Ramos (cell line): ENCODE measurements at regions not wholly inside any gene's neighbourhood (a gene's known extent, or its start where the extent isn't known, plus 50 kb on each side); places are given as distances from the start of the nearest gene placed in this dataset.

Experiments
- in situ Hi-C: fragments of 300-500 bp; cut with MboI; formaldehyde crosslinking; loops from one replicate; pipeline ENCODE4 v1.14.3; 2022; ENCODE audit warnings: low sequenced_read_pairs; ENCODE audit not compliant: unreplicated experiment

DNA sequence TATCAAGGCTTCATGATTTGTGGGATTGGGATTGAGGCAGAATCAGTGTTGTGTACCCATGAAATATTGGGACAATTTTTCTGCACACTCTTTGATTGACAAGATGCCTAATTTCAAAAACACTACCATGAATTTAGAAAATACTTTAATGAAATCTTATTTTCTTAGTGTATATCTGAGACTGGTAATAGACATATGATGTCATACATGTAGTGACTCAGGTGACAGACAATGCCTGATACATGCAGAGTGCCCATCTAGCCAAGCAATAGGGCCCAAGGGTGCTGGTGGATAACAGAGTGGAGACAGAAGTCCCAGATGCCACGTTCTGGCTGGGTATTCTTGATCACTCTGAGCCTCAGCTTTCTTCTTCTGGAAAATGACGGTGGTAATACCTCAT, 279.6 kb upstream of the ARID1B start:
- in situ Hi-C loops = no loop called here

DNA sequence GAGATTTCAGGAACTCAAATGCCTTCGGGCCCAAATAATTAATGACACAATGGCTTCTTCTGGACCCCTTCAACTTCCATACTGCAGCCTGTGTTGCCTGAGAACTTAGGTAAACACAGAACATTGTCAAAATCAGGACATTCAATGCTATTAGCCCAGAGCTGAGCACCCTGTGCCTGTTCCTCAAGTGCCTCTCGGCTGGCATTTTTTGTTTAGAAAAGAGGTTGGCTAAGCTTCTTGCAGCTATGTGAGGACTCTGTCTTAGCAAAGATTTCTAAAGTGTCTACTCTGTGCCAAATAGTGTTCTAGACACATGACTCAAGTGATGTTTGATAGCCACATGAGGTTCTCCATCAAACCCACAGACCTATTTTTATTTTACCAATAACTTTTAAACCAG, 289.3 kb upstream of the ARID1B start:
- in situ Hi-C loops = no loop called here

DNA sequence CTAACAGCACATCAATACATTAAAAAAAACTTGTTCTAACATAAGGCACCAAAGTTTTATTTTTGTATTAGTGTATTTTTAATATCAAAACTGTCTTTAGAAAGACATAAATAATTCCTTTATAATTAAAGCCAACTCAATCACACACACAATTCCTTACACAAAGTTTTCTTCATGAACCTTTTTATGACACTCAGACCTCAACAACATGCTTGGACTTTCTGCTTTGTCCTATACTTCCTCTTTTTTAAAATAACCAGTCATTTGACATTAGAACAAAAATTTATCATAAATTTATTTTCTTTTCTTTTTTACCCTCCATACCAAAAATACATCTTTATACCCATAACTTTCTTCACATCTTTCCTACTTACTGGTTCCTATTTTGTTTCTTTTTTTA, 292.0 kb upstream of the ARID1B start:
- in situ Hi-C loops = no loop called here

DNA sequence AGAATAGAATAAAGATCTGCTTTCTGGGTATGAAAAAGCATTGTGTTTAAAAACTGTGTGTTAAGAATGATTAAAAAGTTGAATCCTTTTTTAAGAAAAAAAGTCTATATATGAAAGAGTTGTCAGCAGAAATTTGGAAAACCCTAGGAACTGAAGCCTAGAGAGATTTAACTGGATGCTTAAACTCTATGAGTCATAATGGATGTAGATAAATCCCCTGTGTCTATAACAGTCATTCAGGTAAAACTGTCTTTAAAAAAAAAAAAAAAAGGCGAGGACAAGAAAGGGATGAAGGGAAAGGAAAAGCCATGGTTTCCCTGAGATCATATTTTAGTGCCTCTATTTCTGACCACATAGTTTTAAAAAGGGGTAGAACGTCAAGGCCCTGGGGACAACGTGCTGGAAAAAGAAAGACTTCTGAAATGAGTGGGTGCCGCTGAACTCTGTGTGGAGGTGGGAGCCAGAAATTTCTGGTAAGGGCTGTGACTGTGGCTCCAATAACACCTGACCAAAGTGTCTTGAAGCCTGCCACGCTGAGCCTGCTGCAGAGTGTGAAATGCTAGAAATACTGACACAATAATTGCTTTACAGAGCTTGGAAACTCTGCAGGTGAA, 302.6 kb upstream of the ARID1B start:
- in situ Hi-C loops = no loop called here

DNA sequence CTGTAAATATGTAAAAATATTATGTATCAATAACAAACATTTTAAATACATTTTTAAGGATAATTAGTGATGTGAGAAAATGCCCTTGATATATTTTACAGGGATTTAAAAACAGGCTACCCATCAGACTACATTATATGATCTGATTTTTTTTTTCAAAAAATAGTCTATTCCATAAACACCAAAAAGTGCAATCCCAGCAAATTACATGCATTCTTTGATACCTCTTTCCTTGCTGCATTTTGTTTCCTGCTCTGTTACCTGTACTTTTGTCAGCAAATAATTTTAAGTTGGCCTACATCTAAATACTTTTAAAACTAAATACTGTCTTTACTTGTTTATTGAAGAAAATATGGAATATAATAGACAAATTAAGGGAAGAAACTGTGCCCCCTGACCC, 306.2 kb upstream of the ARID1B start:
- in situ Hi-C loops = no loop called here

DNA sequence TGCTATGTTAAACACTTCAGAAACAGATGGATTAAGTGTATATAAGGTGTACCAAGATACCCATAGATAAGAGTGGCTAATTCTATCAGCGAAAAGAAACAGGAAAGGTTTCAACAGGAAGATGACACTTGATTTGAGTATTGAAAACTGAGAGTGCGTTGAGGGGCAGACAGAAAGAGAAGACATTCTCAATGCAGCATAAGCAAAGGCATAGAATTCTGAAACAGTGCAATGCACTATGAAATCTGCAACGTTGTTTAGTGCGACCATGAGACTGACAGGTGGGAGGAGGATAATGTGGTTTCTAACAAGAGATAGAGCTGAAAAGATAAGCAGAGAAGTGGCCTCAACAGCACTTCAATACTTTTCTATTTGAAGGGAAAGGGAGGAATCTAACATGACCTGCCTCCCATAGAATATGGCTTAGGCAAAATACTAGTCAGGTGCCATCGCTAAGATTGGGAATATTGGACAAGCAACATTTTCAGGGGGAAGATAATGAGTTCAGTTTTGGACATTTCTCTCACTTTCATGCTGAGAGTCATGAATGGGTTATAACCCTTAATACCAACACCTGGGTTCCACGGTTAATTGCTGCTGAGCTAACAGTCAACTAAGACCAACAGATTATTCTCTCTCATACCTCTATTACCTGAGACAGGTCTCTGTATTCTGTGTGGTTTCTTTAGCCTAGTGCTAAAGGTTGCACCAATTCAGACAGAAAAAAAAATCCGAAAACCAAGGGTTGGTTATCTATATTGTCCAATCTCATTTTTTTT, 312.9 kb upstream of the ARID1B start:
- in situ Hi-C loops = no loop called here

DNA sequence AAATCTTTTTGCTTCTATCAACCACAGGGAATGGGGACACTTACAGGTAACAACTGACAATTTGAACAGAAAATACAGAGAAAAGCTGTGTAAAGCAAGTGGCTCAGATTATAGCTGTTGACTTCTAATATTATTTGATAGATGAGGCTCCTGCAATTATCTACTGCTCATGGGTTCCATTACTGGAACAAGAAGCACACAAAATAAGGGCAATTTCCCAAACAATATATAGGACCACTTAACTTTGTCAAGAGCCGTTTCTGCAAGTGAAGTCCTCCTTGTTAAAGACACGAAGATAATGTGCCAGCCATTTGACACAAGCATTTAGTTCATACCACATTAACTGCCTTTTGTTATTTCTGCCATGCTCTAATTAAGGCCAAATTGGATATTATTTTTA, 315.5 kb upstream of the ARID1B start:
- in situ Hi-C loops = no loop called here

DNA sequence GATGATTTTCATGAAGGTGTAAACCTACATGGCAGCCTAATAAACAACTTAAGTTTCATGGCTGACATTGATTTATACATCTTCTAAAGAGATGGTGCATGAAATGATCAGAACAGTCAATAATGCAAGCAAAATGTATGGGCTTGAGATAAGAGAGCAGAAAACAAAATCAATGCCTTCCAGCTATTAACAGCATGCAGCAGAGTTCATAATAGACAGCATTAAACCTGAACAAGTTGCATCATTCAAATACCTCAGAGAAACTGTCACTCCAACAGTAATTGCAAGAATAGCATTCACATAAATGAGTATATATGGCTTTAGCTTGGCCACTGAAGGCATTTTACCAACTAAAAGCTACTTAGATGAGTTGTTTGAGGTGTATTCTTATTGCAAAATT, 319.6 kb upstream of the ARID1B start:
- in situ Hi-C loops = no loop called here

DNA sequence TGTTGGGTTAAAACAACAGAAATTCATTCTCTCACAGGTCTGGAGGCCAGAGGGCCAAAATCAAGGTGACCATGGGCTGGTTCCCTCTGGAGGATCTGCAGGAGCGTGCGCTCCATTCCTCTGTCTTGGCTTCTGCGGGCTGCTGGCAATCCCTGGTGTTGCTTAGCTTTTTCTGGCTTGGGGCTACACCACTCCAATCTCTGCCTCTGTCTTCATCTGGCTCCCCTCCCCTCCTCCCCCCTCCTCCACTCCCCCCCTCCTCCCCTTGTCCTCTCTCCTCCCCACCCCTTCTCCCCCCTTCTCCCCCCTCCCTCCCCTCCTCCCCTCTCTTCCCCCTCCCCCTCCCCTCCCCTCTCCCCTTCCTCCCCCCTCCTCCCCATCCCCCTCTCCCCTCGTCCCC, 321.3 kb upstream of the ARID1B start:
- in situ Hi-C loops = no loop called here

DNA sequence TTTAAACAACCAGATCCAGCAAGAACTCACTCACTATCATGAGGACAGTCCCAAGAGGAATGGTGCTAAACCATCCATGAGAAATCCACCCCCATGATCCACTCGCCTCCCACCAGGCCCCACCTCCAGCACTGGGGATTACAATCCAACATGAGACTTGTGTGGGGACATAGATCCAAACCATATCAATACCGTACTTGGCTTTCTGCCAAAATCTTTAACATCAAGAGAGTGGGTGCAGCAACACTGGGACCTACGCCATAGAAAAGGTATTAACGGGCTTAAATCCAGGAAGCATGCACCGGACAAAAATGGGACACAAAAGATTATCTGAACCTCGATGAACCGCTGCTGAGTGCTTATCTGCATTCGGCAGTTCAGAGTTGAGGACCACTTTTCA, 322.3 kb upstream of the ARID1B start:
- in situ Hi-C loops = no loop called here

DNA sequence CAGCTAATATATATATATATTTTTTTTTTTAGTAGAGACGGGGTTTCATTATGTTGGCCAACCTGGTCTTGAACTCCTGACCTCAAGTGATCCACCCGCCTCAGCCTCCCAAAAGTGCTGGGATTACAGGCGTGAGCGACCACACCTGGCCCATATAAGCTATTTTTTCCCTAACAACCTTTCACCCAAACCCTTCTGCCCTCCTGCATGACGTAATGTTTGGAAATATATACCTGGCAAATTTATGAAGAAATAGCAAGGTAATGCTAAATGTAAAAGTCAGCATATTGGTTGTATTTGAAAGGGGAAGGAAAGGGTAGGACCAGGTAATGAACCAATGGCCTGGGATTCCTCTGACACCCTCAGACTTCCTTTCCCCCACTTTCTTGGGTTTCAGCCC, 325.5 kb upstream of the ARID1B start:
- in situ Hi-C loops = no loop called here

DNA sequence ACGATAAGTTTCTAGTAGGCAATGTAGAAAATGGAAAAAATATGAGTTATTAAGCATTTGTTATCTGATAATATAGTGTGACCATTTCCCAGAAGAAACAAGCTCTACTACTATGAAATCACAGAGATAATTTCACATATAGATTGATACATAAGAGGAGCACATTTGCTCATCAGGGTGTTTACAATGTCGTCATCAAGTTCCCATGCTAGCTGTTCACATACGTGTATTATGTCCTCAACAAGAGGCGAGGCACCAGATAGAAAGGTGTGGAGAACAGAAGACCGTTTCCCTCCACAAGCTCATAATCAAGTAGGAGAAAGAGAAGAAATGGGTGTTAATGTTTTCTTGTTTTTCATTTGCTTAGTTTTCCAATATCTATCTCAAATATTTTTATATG, 326.1 kb upstream of the ARID1B start:
- in situ Hi-C loops = no loop called here

DNA sequence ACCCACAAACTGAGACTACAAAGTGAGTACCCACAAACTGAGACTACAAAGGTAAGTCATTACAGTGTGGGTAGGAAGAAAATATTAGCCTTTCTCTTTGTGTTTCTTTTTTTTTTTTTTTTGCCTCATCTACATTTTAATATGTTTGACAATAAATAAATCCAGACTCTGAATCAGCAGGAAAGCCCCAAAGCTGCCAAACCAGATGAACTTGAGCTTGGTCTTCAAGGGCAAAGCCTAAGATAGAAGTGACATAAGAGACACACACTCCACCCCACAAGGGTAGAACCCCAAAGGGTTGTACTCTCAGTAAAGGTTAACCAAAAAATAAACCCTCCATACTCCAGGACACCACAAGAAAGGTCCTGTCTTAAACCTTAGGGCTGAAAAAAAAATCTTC, 326.8 kb upstream of the ARID1B start:
- in situ Hi-C loops = no loop called here

DNA sequence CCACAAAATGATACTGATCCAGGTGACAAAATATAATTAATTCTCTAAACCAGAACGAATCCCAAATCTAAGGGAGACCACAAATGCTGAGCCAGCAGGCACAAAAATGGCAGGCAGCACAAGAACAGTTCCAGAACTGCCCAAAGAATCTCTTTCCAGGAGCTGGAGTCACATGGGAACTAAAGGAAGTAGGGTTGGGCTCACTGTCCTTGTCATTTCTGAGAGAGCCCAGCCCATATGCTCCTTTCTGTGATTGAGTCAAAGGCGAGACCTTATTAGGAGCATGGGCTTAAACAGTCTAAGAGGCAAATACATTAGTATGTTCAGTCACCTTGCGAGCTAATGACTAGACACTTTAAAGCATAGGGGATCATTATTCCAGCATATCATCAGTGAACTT, 327.6 kb upstream of the ARID1B start:
- in situ Hi-C loops = no loop called here

DNA sequence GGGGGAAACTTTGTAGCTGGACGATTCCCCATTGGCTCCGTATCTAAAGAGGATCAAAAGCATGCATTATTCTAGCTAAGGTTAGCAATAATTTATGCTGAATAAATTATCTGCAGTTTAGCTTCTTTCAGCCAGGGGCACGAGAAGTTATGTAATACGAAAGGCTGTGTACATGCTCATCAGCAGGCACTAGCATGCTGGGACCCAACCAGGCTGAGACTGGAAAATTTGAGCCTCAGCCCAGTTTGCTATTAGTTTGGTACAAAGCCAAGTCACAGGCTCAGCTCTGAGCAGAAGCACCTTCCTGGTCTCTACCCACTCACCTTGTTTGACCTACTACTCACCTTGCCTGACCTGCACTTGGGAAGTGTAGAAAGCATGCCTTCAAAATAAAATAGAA, 328.1 kb upstream of the ARID1B start:
- in situ Hi-C loops = no loop called here

DNA sequence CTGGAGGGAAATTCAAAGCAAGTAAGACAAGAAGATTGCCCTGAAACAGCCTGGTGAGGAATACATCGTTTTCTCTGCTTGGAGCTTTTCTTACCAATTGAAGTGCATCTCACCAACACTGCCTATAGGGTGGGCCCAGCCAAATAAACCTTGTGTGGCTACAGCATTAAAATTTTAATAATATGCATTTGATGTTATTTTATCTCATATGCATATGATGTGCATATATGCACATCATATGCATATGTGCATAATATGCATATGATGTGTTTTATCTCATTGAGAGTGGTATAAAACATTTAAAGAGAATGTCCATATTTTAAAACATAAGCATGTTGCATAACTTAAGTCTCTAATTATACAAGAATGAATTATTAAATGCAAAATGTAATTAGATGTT, 328.6 kb upstream of the ARID1B start:
- in situ Hi-C loops = no loop called here

DNA sequence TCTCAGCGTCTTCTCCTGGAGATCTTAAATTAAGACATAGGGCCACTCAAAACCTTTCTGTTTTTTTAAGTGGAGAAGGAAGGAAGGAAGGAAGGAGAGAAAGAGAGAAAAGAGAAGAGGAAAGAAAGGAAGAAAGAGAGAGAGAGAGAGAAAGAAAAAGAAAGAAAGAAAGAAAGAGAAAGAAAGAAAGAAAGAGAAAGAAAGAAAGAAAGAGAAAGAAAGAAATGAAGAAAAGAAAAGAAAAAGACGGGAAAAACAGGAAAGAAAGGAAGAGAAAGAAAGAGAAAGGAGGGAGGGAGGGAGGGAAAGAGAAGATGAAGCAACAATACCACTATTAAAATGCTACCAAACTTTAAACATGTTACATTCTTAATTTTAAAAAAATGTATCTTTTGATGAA, 336.5 kb upstream of the ARID1B start:
- in situ Hi-C loops = no loop called here

DNA sequence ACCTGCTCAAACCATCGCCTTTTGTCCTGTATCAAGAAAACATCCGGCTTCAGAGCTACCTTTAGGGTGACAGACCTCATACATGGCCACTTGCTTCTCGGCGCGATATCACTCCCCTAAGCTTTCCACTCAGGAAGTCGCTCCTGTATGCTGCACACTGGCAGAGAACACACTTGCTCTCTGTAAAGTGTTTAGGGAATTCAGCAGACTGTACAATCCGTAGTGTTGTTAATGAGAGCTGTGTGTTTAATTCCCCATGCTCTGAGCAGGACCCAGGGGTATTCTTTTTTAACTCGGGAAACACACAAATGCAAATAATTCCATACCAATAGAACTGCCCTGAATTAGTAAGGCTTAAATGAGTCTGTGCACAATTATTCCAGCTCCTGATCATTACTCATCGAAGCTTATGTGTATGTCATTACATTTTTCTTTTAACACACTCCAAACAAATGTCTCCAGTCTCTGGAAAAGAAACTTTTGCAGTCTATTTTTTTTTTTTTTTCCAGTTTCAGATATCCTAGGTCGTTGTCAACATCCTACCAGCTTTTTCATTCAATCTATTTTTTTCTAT, 338.7 kb upstream of the ARID1B start:
- in situ Hi-C loops = no loop called here

DNA sequence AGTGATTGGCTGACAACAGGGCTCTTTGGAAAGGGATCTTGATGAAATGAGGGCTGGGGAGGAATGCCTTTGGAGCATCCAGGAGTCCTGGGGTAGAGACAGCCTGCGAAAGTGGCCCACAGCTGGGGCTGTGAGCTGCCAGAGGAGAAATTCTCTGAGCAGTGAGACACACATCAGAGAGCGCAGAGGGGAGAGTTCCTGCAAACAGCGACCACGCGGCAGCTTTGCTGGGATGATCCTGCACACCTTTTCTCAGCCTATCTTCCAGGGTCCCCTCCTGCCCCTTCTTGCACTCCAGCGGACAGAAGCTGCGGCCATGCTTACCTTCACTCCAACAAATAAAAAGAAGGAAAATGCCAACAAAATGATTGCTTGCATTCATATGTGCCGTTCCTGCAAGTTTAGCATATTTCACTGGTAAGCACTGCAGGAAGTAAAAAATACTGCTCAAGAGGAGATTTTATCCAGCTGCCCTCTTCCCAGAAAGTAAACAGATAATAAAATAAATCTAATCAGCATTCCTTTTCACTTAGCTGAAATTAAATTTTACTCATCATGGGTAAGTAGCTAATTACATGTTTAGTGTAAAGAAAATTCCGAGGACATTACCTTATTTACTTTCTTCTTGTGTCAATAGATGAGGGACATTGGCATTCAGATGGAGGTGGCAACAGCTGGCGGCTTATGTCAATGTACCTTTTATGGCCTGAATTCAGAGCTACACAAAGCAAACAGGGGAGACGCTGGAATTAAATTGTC, 339.9 kb upstream of the ARID1B start:
- in situ Hi-C loops = no loop called here

DNA sequence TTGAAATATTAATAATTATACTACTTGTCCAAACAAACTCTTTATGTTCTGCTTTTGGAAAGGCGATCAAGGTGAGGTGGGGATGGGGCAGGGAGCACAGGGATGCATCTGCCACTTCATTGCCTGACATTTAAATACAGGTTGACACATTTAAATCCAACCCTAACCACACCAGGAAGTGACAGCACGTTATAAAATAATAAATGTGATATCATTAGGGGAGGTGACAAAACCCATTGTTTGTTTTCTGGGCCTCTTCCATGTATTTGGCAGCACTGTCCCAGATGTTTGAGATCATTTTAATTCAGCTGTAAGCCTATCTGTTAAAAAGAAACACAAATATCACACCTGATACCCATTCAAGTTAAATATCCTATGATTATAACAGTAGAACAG, 342.4 kb upstream of the ARID1B start:
- in situ Hi-C loops = no loop called here
